Adipocyte (in vitro differentiated cells): ENCODE measurements at regions not wholly inside any gene's neighbourhood (a gene's known extent, or its start where the extent isn't known, plus 50 kb on each side); places are given as distances from the start of the nearest gene placed in this dataset.
"Not testable (repeated sequence)": the region's sequence is repeated elsewhere in the genome, so short reads cannot be mapped to it uniquely, and the experiment has no call there.

Experiments
- DNase-seq: peaks from one replicate; pipeline ENCODE4 v3.0.0-alpha.2; 2015; ENCODE audit warnings: low read depth
- H3K27me3 ChIP-seq: replicated peaks from 2 replicates; pipeline ENCODE4 v1.7.0; 2013; ENCODE audit warnings: mild to moderate bottlenecking, low read length, moderate library complexity; ENCODE audit not compliant: control insufficient read depth, insufficient read depth
- H3K36me3 ChIP-seq: 2 replicates; pipeline ENCODE4 v1.7.0; 2013; ENCODE audit warnings: low read length, mild to moderate bottlenecking, moderate library complexity; ENCODE audit not compliant: control insufficient read depth, insufficient read depth, severe bottlenecking
- H3K4me1 ChIP-seq: 2 replicates; pipeline ENCODE4 v1.7.0; 2013; ENCODE audit warnings: mild to moderate bottlenecking, low read length, moderate library complexity; ENCODE audit not compliant: control insufficient read depth, insufficient read depth
- H3K4me3 ChIP-seq: 2 replicates; pipeline ENCODE4 v1.7.0; 2013; ENCODE audit warnings: mild to moderate bottlenecking, low read length, moderate library complexity
- H3K9ac ChIP-seq: 2 replicates; pipeline ENCODE4 v1.7.0; 2013; ENCODE audit warnings: mild to moderate bottlenecking, low read length, moderate library complexity
- H3K9me3 ChIP-seq: 2 replicates; pipeline ENCODE4 v1.7.0; 2013; ENCODE audit warnings: mild to moderate bottlenecking, low read length, moderate library complexity; ENCODE audit not compliant: control insufficient read depth

- DNase-seq = no peak
- H3K27me3 ChIP-seq = no peaks in the 10 kb centered on the region
- H3K9ac ChIP-seq = no peak overlapping the region
- no peak overlapping the region for H3K4me3 ChIP-seq
- peaks cover 3% of the 10 kb centered on the region for H3K9me3 ChIP-seq
- H3K36me3 ChIP-seq = no peaks in the 10 kb centered on the region
- no peaks in the 10 kb centered on the region for H3K4me1 ChIP-seq
These were observed 1565.5 kb upstream of the CDH9 start for GRCh38 chr5:28603869-28604268.

DNA sequence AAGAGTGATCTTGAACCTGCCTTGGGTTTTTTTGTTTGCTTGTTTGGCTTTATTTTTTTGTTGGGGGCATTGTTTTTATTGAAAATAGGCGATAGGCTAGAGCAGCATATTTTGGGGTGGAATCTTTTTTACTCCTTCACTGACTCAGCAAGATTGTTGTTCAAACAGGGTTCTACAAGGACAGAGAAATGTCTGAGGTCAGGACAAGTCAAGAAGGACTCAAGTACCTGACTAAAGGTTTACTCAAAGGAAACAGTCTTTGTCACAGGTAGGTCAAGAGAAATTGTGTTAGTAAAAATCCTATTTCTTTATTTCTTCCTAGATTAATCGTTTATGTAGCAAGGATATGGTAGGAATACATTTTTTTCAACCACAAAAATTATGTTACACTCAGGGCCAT, 1564.0 kb upstream of the CDH9 start:
- no peaks in the 10 kb centered on the region for H3K4me1 ChIP-seq
- no peak overlapping the region for H3K9ac ChIP-seq
- H3K9me3 ChIP-seq = no peaks in the 10 kb centered on the region
- no peaks in the 10 kb centered on the region for H3K27me3 ChIP-seq
- H3K4me3 ChIP-seq = no peak overlapping the region
- no peaks in the 10 kb centered on the region for H3K36me3 ChIP-seq
- no peak for DNase-seq

DNA sequence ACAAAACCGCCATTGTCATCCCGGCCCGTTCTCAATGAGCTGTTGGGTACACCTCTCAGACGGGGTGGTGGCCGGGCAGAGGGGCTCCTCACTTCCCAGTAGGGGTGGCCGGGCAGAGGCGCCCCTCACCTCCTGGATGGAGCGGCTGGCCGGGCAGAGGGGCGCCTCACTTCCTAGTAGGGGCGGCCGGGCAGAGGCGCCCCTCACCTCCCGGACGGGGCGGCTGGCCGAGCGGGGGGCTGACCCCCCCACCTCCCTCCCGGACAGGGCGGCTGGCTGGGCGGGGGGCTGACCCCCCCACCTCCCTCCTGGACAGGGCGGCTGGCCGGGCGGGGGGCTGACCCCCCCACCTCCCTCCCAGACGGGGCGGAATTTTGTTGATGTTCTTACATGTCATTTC, 1558.3 kb upstream of the CDH9 start:
- H3K4me3 ChIP-seq, H3K9ac ChIP-seq, H3K9me3 ChIP-seq, H3K4me1 ChIP-seq, H3K36me3 ChIP-seq, H3K27me3 ChIP-seq, DNase-seq: not testable (repeated sequence)

GRCh38 chr5:28580616-28581015, 1542.2 kb upstream of the CDH9 start:
- H3K4me1 ChIP-seq = no peaks in the 10 kb centered on the region
- no peaks in the 10 kb centered on the region for H3K36me3 ChIP-seq
- H3K9me3 ChIP-seq = no peaks in the 10 kb centered on the region
- no peak overlapping the region for H3K4me3 ChIP-seq
- no peaks in the 10 kb centered on the region for H3K27me3 ChIP-seq
- DNase-seq = peak; percentile 84
- H3K9ac ChIP-seq = no peak overlapping the region

DNA sequence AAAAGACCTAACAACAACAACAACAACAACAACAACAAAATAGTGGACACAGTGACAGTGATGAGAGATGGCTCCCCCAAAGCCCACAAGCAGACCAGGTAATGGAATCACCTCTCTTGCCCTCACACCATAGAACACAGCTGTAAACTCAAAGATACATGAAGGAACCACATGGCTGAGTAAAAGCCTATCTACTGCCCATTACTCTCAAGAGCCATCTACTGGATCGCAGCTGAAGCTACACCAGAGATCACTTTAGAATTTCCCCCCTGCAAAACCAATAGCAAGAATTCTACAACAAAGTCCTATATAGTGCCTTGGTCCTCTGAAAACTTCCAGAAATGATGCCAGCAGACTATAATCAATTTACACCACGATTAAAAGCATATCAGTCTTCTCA, 1537.6 kb upstream of the CDH9 start:
- H3K4me1 ChIP-seq = no peaks in the 10 kb centered on the region
- no peaks in the 10 kb centered on the region for H3K9me3 ChIP-seq
- H3K4me3 ChIP-seq = no peak overlapping the region
- H3K36me3 ChIP-seq = no peaks in the 10 kb centered on the region
- peak; percentile 6 for DNase-seq
- no peak overlapping the region for H3K9ac ChIP-seq
- no peaks in the 10 kb centered on the region for H3K27me3 ChIP-seq

- no peak for DNase-seq
- Histone ChIP-seq H3K4me3 (no peak overlapping the region), H3K4me1 (no peaks in the 10 kb centered on the region), H3K27me3 (no peaks in the 10 kb centered on the region), H3K36me3 (no peaks in the 10 kb centered on the region), H3K9me3 (no peaks in the 10 kb centered on the region), H3K9ac (no peak overlapping the region)
These were observed 1537.0 kb upstream of the CDH9 start for GRCh38 chr5:28575368-28575767.

- Histone ChIP-seq H3K4me1 (no peaks in the 10 kb centered on the region), H3K27me3 (no peaks in the 10 kb centered on the region)
These were observed 1536.2 kb upstream of the CDH9 start for GRCh38 chr5:28574606-28575005.

GRCh38 chr5:28567048-28567447, 1528.7 kb upstream of the CDH9 start:
- Histone ChIP-seq H3K9ac (no peak overlapping the region), H3K9me3 (no peaks in the 10 kb centered on the region), H3K36me3 (no peaks in the 10 kb centered on the region), H3K4me3 (no peak overlapping the region), H3K27me3 (no peaks in the 10 kb centered on the region), H3K4me1 (no peaks in the 10 kb centered on the region)
- DNase-seq = no peak

More at GRCh38 chr5:28574606-28575005, 1536.2 kb upstream of the CDH9 start:
- H3K36me3 ChIP-seq = no peaks in the 10 kb centered on the region
- H3K9me3 ChIP-seq = no peaks in the 10 kb centered on the region
- no peak overlapping the region for H3K4me3 ChIP-seq
- H3K9ac ChIP-seq = no peak overlapping the region
- peak; percentile 11 for DNase-seq

GRCh38 chr5:28561522-28561921, 1523.1 kb upstream of the CDH9 start:
- DNase-seq = no peak
- Histone ChIP-seq H3K4me3 (no peak overlapping the region), H3K4me1 (no peaks in the 10 kb centered on the region), H3K9me3 (no peaks in the 10 kb centered on the region), H3K36me3 (no peaks in the 10 kb centered on the region), H3K27me3 (no peaks in the 10 kb centered on the region), H3K9ac (no peak overlapping the region)

GRCh38 chr5:28558196-28558595, 1519.8 kb upstream of the CDH9 start:
- H3K4me3 ChIP-seq = no peak overlapping the region
- H3K9ac ChIP-seq = no peak overlapping the region
- H3K36me3 ChIP-seq = no peaks in the 10 kb centered on the region
- H3K4me1 ChIP-seq = no peaks in the 10 kb centered on the region
- no peak for DNase-seq
- H3K9me3 ChIP-seq = no peaks in the 10 kb centered on the region
- H3K27me3 ChIP-seq = no peaks in the 10 kb centered on the region

DNA sequence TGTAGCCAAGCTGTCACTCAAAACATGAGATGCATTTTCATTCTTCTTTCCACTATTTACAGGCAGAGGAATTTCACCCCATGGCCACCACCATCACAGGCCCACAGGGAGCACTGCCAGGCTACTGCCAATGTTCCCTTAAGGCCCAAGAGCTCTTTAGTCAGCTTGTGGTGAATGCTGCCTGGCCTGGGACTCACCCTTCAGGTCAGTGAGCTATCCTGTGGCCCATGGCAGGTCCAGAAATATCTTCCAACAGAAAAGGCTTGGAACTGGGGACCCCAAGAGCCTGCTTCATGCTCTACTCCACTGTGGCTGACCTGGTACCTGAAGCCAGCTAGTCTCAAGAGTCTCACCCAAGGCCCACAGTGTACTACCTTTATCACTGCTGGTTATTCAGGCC, 1518.7 kb upstream of the CDH9 start:
- H3K9ac ChIP-seq = no peak overlapping the region
- DNase-seq = no peak
- H3K4me3 ChIP-seq = no peak overlapping the region
- H3K27me3 ChIP-seq = no peaks in the 10 kb centered on the region
- no peaks in the 10 kb centered on the region for H3K36me3 ChIP-seq
- no peaks in the 10 kb centered on the region for H3K9me3 ChIP-seq
- H3K4me1 ChIP-seq = no peaks in the 10 kb centered on the region

- H3K4me1 ChIP-seq = no peaks in the 10 kb centered on the region
- H3K9ac ChIP-seq = no peak overlapping the region
- H3K9me3 ChIP-seq = no peaks in the 10 kb centered on the region
- no peaks in the 10 kb centered on the region for H3K27me3 ChIP-seq
- DNase-seq = no peak
- no peaks in the 10 kb centered on the region for H3K36me3 ChIP-seq
- no peak overlapping the region for H3K4me3 ChIP-seq
These were observed 1511.2 kb upstream of the CDH9 start for GRCh38 chr5:28549588-28549987.
